ENCODE measurements at regions not wholly inside any gene's neighbourhood (a gene's known extent, or its start where the extent isn't known, plus 50 kb on each side); places are given as distances from the start of the nearest gene placed in this dataset.
"Not testable (repeated sequence)": the region's sequence is repeated elsewhere in the genome, so short reads cannot be mapped to it uniquely, and the experiment has no call there.

DNA sequence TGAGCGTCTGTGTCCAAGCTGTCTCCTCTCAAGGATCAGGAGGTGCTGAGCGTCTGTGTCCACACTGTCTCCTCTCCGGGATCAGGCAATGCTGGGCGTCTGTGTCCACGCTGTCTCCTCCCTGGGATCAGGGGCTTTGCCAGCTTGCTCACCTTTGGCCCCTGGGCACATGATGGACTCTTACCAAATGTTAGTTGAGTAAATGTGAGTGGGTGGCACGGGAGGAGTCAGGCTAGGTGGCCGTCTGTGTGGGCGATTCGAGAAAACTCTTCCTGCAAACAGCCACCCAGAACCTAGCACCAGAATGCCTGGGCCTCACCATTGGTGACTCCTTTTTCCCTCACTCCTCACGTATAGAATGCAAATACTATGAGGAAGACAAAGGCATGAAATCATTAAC lies 162.9 kb downstream of the LAT start:
- not testable (repeated sequence) for TF ChIP-seq CTCF, EP300 (IDR thresholded peaks at IDR 0.05)

All from tibial nerve (tissue), 4 donors.